T follicular helper cell (primary cell): ENCODE measurements at regions not wholly inside any gene's neighbourhood (a gene's known extent, or its start where the extent isn't known, plus 50 kb on each side); places are given as distances from the start of the nearest gene placed in this dataset.

ENCODE experiments used
- DNase-seq: peaks from one replicate; pipeline ENCODE4 v3.0.0-alpha.2; 2020; ENCODE audit warnings: low read depth

DNA sequence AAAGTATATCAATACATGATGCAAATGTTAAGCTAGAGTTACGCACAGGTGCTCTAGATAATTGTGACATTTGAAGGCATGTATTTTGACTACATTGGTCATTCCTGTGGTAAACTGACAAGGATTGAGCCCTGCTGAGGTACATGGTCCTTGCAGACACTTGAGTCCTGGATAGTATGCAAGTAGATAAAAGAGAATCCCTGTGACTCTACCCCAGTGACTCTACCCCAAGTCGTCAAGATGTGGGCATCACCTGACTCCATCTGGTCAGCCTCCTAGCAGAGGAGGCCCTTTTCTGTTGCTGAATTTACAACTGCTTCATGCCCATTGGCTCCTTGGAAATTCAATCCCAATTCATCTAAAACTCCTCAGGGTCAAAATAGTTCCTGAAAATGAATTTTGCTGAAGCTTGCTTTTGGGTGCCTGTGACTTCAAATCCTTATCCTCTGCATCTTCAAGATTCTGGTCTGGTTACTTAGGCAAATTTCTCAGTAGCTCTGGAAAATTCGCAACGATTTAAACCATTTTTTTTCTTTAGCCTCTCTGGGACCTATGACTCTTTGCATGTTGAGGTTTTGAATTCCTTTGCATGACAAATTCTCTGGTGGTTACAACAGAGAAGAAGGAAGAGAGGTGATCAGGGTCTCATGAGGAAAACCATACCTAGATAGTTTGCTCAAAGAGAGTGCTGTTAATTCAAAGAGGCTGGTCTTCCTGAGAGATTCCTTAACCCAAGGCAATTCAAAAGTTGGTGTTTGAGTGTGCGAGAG, 422.1 kb downstream of the FGF9 start:
- no peak for DNase-seq

DNA sequence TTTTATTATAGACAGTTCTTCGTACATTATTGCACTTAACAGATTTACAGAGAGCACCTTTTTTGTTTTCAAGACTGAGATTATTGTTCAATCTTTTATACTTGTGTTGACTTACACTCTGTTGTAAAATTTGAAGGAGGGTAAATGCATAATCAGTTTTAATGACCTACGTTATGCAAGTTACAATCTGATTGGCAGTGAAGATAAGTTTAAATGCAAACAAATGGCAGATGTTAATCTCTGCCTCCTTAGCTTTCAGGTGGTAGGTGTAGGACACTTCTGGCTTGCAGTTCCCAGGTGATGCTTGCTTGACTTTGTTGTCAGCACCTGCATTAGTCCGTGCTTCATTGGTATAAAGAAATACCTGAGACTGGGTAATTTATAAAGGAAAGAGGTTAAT, 424.9 kb downstream of the FGF9 start:
- no peak for DNase-seq

DNA sequence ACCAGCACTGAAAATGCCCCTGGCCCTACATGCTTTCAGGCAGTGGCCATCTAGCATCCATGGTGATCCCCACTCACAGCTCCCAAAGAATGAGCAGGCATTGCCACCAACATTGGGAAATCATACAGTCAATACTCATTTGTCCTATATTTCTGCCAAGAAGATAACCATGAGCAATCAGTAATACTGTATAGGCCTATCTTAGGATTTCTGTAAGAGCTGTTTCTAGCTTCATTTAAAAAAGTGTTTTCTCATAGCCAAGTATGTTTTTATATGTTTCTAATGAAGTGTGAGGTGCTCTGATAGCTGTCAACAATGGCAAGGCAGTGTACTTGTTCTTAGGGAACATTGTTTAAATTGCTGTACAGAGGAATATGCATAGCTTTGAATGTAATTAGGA, 428.7 kb downstream of the FGF9 start:
- no peak for DNase-seq

DNA sequence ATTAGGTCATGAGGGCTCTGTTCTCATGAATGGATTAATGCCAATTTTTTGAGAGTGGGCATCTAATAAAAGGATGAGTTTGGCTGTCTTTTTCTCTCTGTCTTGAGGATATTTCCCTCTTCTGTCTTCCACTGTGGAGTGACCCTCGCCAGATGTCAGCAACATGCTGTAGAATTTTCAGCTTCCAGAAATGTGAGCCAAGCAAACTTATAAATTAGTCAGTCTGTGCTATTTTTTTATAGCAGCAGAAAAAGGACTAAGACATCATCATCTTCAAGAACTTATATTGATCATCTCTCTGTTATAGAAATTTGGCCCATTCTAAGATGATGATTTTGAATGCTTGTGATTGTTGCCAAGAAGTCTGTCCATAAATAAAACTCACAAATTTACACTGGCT, 431.4 kb downstream of the FGF9 start:
- no peak for DNase-seq

DNA sequence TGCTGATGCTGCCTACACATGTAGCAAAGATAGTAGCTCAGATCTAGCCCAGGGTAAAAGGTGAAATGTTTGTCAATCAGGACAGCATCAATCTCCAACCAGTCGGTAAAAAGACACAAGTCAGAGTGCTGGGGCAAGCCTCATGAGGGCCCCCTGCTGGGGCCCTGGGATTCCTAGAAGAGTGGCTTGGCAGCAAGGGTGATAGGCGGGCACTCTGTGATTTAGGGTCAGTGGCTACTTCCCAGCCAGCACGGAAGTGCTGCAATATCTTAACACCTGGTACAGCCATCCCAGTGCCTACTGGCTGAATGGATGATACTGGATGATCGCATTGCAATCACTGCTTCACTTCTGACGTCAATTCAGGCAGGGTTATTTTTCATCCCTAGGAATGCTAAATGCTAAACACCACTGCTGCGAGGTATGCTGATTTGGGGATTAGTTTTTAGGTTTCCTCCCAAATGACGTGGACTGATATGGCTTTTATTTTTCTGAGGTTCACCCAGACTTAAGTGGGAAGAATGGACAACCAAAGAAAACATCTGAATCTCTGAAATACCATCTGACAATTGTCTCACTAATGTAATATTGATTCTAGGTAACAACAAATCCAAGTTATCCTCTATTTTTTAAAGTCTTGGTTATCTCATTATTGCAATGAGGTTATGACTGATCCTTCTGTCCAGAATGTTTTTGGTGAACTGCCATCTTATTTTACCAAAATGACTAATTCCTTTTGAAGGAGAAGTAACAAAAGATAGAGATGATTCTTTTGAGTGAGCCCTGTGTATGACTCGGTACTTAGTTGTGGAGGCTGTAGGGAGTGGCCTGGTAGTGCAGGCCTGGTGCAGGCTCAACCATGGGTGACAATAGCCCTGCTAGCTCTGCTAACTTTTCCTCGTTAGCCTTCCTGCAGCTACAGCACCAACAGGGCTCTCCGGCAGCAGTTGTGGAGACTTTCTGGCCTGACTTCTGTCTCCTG, 432.5 kb downstream of the FGF9 start:
- DNase-seq = no peak

DNA sequence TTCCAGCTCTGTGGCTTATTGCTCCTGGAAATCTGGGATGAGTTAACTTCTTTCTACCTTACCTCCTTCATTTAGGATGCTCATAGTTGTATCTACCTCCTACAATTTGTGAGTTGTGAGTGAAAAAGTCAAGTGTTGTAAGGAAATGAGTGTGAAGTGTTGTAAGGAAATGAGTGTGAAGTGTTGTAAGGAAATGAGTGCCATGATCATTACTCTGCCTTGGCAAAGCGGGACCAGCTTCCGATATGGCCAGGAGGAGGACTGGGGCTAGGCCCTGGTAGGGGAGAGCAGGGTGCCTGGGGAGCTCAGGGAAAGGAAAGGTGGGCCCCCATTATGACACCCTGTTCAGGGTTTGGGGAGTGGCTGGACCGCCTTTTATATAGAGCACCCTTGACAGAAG, 435.2 kb downstream of the FGF9 start:
- no peak for DNase-seq

DNA sequence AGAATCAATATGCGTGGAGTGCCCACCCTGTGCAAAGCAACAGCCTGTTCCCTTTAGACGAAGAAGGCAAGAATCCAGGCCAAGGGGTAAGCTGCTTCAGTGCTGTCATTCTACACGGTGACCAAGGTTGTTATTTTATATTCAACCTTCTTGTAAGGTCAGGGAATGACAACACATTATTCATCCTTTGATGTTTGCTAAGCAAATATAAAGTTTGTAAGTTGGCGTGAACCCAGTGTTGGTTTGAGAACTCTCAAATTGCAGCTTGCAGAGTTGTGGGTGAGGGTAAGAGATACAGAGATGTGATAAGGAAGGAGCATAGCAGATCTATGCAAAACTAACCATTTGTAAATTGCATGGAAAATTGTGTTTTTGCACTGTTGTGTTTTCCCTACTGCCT, 436.7 kb downstream of the FGF9 start:
- DNase-seq = no peak

DNA sequence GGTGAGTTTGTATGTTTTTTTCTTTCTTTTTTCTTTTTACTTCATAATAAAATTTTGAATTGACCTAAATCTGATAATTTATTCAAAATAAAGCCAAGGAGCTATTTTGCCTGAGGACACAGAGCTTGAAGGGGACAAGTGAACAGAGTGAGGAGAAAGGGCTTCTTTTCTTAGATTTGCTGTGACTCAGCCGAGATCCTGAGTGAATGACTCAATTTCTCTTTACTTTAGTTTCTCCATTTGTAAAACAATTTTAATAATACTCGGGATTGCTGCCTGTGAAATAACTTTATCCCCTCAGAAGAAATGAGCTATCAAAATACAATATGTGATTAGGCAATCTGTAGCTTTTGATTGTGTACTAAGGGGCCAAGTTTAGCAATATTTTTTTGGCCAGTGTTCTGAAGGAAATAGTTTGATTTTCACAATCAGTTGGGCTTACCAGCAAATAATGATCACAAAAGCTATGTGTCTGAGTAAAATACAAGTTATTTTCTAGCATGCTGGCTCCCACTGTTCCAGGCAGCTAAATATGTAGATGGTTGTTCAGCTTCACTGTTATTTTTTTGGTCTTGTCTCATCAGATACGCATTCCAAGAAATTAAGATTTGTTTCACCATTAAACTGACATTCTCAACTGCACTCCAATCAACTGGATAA, 437.5 kb downstream of the FGF9 start:
- no peak for DNase-seq

DNA sequence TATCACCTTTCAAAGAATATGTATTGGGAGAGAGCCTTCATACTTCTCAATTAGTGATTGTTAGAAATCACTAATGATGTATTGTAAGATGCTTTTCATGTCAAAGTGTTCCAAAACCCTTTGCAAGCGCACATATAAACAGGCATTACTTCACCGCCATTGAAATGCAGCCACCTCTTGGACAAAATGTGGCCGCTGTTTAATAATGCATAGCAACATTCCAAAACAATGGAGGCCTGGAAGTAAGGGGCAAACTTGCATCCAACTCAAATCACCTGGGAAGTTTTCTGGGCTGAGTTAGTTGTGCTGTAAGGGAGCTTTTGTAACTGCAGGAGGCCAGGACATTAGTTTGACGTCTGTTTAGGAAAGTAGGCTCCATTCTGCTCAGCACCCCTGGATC, 438.1 kb downstream of the FGF9 start:
- DNase-seq = no peak

DNA sequence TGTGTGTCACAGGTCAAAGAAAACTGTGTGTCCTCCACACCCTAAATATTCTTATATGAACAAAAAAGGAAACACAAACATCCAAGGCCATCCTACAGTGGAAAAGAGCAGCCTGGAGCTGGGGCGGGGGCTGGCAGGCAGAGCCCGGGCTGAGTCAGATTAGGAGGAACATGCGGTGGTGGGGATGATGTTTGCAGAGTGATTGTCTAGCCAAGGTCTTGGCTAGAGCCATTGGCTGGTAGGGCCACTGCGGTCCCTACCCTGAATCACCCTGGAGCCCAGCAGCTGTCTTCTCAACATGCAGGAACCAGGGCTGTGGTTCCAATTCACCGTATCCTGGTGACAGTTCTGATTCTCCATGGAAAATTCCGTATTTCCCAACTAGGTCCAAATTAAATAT, 439.5 kb downstream of the FGF9 start:
- no peak for DNase-seq

DNA sequence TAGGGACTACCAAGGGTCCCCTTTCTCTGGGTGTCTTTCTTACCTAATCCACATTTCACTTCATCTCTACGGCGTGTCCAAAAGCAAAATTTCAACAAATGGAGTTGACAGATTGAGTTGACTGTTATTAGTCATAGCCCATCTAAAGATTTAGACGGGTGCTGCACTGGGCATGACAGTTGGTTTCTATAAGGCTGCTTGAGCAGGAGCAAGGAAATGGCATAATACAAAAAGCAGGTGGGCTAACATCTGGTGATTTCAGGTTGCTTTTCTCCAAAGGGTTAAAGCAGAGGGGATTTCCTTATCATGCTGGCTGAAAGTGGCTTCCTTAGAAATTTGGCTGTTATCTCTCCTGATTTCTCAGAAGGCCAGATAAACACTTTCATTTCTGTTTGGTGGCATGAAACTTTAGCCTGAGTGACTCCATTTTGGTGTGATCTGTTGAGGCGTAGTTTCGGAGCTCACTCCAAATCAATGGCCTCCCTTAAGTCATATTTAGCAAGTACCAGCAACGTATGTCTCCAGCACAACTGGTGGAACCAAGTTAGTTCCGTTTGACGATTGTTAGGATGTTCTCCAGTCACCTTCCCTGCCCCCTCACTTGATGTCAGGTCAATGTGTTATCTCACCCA, 440.4 kb downstream of the FGF9 start:
- DNase-seq = no peak

DNA sequence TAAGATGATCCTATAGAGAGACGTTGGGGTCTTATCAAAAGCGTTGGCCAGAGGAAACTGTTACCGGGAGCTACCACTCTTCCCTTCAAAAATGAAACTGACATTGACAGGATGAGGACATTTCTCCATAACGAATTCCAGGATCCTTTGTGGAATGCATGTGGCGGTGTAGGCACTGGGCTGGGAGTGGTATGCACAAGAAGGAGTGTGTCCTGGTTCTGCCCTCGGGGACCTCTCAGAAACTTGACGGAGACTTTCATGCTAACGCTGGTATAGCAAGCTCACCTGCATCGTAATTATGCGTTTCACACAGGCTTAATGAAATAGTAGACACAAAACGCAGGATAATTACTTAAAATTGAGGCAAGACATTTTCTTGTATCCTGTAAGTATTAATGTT, 441.1 kb downstream of the FGF9 start:
- no peak for DNase-seq

DNA sequence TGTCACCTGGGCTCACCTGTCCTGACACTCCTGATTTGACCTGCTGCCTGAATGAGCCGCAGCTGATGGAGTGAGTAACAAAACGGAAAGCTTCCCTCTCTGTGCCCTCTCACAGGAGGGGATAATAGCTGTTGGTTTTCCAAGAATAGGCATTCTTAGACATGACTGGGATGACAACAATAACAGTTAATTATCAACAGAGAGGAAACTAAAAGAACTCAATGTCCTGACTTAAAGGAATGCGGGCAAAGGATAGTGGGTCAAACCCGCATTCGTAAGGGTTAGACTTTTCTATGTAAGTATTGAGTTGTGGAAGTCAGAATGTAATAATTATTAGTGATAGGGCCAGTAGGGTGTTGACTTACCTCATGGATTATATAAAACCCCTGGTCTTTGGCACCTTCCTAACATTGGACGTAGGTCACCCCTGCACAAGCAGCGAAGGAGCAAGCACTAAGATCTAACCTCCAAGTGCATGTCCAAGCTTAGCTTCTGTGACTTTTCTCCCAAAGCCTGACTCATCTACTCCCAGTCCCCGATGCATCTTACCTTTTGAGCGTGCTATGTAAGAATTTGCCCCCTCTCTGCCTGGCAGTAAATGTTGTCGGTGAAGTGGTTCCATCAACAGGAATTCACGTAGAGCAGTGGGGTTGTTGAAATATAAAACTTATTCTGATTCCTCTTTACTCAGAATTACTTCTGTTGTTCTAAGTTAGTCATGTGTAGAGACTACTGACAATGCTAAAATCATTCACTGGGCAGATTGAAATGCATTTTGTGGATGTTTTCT, 442.3 kb downstream of the FGF9 start:
- no peak for DNase-seq

DNA sequence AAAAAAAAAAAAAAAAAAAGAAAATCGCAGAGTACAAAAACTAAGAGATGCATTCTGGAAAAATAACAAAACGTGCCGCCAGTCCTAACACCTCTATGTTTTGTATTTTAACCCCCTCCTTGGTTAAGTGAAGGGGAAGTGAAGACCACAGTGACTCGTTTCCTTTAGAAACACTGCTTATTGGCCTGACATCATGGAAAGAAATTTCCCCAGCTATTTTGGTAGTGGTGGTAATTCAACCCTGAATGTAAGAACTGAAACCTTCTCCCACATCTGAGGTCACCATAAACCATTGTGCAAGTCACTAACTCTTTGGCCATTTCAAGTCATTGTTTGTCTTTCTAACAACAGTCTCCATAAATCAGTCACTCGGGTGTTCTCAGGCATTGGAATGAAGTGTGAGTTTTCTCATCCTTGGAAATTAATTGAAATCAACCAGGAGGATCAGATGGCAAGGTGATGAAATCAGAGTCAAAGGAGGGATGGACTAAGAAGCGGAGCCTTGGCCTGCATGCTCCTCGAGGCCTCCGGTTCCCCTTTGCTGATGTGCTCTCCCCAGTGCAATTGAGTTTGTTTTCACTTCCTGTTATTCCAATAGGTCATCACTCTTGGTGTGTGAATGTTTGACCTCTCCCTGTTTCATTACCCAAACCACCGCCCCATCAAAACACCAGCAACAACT, 443.9 kb downstream of the FGF9 start:
- peak; percentile 8 for DNase-seq

DNA sequence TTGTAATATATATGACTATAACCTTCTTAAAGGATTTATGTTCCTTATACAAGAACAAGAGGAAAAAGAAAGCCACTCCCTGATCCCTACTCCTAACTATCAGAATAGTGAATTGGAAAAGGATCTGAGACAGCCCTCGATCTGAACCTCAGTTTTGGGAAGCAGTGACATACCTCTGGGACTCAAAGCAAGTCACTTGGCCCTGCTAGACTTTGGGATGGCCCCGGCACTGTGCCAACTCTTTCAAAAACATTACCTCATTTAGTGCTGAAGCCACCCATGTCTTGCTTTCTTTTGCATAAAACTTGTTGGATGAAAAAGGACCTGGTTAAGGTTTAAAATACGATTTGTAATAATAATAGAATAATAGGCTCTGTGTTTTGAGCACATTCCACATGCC, 447.3 kb downstream of the FGF9 start:
- no peak for DNase-seq

DNA sequence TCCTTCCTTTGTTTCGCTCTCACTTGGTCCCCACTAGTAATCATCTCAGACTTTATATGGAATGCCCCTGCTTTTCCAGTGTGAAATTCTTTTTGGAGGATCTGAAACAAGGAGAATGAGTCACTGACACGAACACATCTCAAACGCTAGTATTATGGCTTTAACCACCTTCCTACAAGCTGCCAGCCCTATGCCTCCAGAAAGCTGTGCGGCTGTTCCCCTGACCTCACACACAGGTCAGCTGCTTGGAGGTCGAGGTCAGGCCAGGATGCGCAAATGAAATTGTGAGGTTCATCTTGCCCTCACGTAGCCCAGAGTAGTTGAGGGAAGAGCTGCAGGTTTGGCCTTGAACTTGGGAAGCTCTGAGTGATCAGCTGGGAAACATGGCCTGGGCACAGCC, 449.8 kb downstream of the FGF9 start:
- no peak for DNase-seq

DNA sequence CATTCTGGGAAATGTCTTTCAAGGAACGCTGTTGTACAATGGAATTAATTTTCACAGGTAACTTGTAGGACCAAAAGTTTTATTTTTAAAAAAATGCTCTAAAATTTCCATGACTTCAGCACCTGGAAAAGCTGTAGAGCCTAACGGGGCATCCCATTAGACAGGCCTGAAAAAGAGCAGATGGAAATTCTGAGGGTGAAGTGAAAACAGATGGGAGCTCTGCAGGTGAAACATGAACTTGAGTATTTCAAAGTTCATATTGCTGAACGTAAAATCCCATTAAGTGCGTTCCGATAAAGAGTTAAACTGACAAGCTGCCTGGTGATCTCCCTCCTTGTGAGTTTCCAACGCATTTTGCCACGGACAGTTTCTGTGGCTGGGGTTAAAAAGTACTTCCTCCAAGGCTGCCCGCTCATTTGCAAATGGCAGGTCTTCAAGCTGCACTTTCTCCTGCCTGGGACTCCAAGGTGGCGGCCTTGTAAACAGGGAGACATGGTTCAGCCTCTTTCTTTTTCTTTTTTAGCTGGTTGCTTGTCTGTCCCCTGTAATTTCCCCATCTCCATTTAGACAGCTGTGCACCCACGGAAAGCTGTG, 450.4 kb downstream of the FGF9 start:
- DNase-seq = no peak

DNA sequence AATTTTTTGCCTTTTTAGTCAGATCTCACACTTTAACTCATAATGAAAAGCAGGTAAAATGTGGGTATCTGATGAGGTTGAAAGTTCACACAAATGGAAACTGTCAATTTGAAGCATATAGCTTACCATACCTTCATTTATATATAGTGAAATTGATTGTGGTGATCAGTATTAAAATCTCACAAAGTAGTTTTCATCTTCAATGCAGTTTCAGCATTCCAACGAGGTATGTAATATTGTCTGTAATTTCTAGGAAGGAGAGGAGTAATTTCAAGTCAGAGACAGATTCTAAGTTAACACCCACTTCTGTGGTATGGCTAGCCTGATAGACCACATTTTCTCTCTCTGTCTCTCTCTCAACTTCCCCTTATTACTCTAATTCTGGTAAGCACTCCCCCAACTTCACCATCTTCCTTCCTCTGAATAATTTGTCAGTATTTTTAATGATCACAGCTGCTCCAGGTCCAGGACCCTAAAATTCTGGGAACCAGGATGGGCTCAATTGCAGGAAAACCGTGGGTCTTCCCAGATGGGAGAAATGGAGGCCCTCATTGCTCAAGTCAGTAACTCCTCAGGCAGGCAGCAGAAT, 455.7 kb downstream of the FGF9 start:
- DNase-seq = no peak

DNA sequence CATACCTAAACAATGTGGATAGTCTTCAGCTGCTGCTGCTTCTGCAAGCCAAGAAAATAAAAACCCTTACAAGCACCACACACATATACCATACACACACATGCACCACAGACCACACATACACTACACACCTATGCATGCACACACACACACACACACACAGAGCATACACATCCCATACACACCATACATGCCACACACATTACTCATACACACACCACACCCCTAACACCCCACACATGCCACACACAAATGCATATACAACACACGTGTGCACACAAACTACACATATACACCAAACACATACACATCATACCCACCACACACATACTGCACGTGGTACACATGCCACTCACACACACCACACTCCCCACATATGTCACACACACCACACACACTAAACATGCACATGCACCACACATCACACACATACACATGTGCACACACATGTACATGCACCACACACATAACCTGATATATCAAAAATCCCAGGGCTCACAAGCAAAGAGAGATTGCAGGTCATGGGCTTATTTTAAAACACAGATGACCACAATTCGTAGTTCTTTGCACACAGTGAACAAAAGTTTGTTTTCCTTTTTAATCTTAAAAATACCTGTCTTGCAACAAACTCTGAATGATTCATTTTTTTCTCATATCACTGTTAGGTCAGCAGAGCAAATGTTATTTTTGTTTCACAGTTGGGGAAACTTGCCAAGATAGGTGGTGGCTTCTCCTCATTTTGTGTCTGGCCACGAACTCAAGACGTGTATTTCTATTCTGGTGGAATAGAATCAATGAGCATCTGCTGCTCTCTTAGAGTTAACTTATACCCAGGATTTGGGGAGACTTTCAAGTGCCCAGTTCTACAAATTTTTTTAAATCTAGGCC, 456.6 kb downstream of the FGF9 start:
- no peak for DNase-seq
